Duodenal mucosa (tissue), 2 donors: ENCODE measurements at regions not wholly inside any gene's neighbourhood (a gene's known extent, or its start where the extent isn't known, plus 50 kb on each side); places are given as distances from the start of the nearest gene placed in this dataset.

Experiments used
- H3K27ac ChIP-seq: one replicate; pipeline ENCODE4 v1.7.0; 2013; ENCODE audit warnings: low read depth, low read length
- H3K27me3 ChIP-seq, 2 donors: one replicate each; pipeline ENCODE4 v1.7.0; 2013; ENCODE audit warnings: low read length in 2 of 2, control low read depth in 1 of 2; ENCODE audit not compliant: insufficient read depth in 2 of 2, control insufficient read depth in 1 of 2
- H3K36me3 ChIP-seq, 2 donors: one replicate each; pipeline ENCODE4 v1.7.0; 2013; ENCODE audit warnings: low read length in 2 of 2, control low read depth in 1 of 2; ENCODE audit not compliant: insufficient read depth in 2 of 2, control insufficient read depth in 1 of 2
- H3K4me1 ChIP-seq, 2 donors: one replicate each; pipeline ENCODE4 v1.7.0; 2013; ENCODE audit warnings: low read length in 2 of 2, control low read depth in 1 of 2; ENCODE audit not compliant: insufficient read depth in 2 of 2, control insufficient read depth in 1 of 2
- H3K4me3 ChIP-seq, 2 donors: one replicate each; pipeline ENCODE4 v1.7.0; 2013; ENCODE audit warnings: low read length in 2 of 2, low read depth in 1 of 2
- H3K9ac ChIP-seq, 2 donors: one replicate each; pipeline ENCODE4 v1.7.0; 2013; ENCODE audit warnings: low read length in 2 of 2, low read depth in 1 of 2
- H3K9me3 ChIP-seq, 2 donors: one replicate each; pipeline ENCODE4 v1.7.0; 2013; ENCODE audit warnings: low read length in 2 of 2, control low read depth in 1 of 2; ENCODE audit not compliant: control insufficient read depth in 1 of 2

DNA sequence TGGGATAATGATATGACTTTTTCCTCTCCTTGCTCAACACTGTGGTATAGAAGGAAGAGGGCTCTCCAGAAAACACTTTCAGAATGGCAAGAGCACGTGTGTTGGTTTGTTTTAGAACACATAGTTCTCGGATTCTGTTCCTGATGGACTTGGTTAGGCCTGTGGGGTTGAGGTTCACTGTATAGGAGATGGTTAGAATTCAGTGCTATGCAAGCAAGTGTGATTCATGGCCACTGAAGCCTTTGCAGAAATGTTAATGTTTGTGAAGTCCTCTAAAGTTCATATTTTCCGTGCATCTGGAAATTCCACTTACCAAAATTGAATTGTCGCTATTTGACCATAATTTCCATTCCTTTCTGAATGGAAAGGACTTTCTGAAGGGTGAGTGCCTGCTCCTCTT lies 233.2 kb upstream of the DDHD1 start:
- no peaks in the 10 kb centered on the region for H3K9me3 ChIP-seq
- H3K9ac ChIP-seq, result no peak overlapping the region
- no peak overlapping the region for H3K27ac ChIP-seq
- H3K4me3 ChIP-seq, result no peak overlapping the region
- no peaks in the 10 kb centered on the region for H3K27me3 ChIP-seq
- no peaks in the 10 kb centered on the region for H3K36me3 ChIP-seq
- no peaks in the 10 kb centered on the region for H3K4me1 ChIP-seq

GRCh38 chr14:53384536-53384935 lies 231.4 kb upstream of the DDHD1 start:
- Histone ChIP-seq H3K9ac (no peak overlapping the region), H3K27ac (no peak overlapping the region), H3K9me3 (no peaks in the 10 kb centered on the region), H3K4me3 (no peak overlapping the region), H3K4me1 (no peaks in the 10 kb centered on the region), H3K36me3 (no peaks in the 10 kb centered on the region), H3K27me3 (no peaks in the 10 kb centered on the region)

- H3K4me3 ChIP-seq, result no peak overlapping the region
- H3K4me1 ChIP-seq, result no peaks in the 10 kb centered on the region
- H3K27ac ChIP-seq, result no peak overlapping the region
Measured at GRCh38 chr14:53384073-53384472, 230.9 kb upstream of the DDHD1 start.

DNA sequence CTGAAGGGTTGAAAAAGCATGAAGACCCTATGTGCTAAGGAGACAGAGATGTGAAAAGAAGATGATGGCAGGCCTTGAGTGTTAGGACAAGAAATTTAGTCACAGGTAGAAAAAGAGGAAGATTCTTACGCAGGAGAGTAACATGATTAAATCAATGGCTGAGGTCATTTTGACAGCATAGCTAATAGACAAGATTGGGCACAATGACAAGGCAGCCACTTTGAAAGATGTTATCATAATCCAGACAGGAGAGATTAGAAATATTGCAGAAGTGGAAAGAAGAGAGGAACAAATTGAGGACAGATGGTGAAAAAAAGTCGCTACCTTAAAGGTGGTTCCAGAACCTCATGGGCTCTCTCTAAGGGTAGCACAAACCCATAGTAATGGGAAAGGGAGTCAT lies 228.8 kb upstream of the DDHD1 start:
- no peak overlapping the region for H3K9ac ChIP-seq
- no peaks in the 10 kb centered on the region for H3K4me1 ChIP-seq
- no peaks in the 10 kb centered on the region for H3K9me3 ChIP-seq
- no peak overlapping the region for H3K27ac ChIP-seq
- H3K27me3 ChIP-seq, result no peaks in the 10 kb centered on the region
- H3K36me3 ChIP-seq, result no peaks in the 10 kb centered on the region
- H3K4me3 ChIP-seq, result no peak overlapping the region

More at GRCh38 chr14:53384073-53384472, 230.9 kb upstream of the DDHD1 start:
- no peak overlapping the region for H3K9ac ChIP-seq
- H3K36me3 ChIP-seq, result no peaks in the 10 kb centered on the region
- no peaks in the 10 kb centered on the region for H3K27me3 ChIP-seq
- H3K9me3 ChIP-seq, result no peaks in the 10 kb centered on the region

GRCh38 chr14:53380867-53381225 lies 227.7 kb upstream of the DDHD1 start:
- H3K27me3 ChIP-seq, result no peaks in the 10 kb centered on the region
- H3K4me1 ChIP-seq, result no peaks in the 10 kb centered on the region
- H3K9me3 ChIP-seq, result no peaks in the 10 kb centered on the region

DNA sequence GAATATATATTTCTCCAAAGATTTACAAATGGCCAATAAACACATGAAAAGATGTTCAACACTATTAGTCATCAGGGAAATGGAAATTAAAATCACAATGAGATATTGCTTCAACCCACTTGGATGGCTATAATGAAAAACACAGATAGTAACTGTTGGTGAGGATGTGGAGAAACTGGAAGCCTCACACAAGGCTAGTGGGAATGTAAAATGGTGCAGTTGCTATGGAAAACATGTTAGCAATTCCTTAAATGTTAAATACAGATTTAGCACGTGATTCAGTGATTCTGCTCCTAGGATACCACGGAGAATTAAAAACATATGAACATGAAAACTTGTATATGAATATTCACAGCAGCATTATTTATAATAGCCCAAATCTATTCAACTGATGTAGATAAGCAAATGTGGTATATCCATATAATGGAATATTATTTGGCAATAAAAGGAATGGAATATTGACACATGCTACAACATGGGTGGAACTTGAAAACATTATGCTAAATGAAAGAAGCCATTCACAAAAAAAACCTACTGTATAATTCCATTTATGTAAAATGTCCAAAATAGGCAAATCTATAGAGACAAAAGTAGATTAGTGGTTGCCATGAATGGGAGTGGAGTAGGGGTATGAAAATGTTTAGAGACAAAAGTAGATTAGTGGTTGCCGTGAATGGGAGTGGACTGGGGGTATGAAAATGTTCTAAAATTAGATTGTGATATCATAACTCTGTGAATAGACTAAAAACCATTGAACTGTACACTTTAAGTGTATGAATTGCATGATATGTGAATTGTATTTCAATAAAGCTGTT lies 227.1 kb upstream of the DDHD1 start:
- Histone ChIP-seq H3K27me3 (no peaks in the 10 kb centered on the region), H3K27ac (no peak overlapping the region), H3K36me3 (no peaks in the 10 kb centered on the region), H3K4me3 (no peak overlapping the region), H3K4me1 (no peaks in the 10 kb centered on the region), H3K9ac (no peak overlapping the region), H3K9me3 (no peaks in the 10 kb centered on the region)

More at GRCh38 chr14:53380867-53381225, 227.7 kb upstream of the DDHD1 start:
- H3K36me3 ChIP-seq, result no peaks in the 10 kb centered on the region
- no peak overlapping the region for H3K9ac ChIP-seq
- H3K27ac ChIP-seq, result no peak overlapping the region
- H3K4me3 ChIP-seq, result no peak overlapping the region

GRCh38 chr14:53378142-53378541 lies 225.0 kb upstream of the DDHD1 start:
- H3K27me3 ChIP-seq, result no peaks in the 10 kb centered on the region
- no peaks in the 10 kb centered on the region for H3K36me3 ChIP-seq
- H3K27ac ChIP-seq, result no peak overlapping the region
- H3K9me3 ChIP-seq, result no peaks in the 10 kb centered on the region
- H3K4me1 ChIP-seq, result no peaks in the 10 kb centered on the region
- no peak overlapping the region for H3K4me3 ChIP-seq
- H3K9ac ChIP-seq, result no peak overlapping the region

GRCh38 chr14:53376064-53376463 lies 222.9 kb upstream of the DDHD1 start:
- Histone ChIP-seq H3K9ac (no peak overlapping the region), H3K27me3 (no peaks in the 10 kb centered on the region), H3K27ac (no peak overlapping the region), H3K4me1 (no peaks in the 10 kb centered on the region), H3K36me3 (no peaks in the 10 kb centered on the region), H3K4me3 (no peak overlapping the region), H3K9me3 (no peaks in the 10 kb centered on the region)

DNA sequence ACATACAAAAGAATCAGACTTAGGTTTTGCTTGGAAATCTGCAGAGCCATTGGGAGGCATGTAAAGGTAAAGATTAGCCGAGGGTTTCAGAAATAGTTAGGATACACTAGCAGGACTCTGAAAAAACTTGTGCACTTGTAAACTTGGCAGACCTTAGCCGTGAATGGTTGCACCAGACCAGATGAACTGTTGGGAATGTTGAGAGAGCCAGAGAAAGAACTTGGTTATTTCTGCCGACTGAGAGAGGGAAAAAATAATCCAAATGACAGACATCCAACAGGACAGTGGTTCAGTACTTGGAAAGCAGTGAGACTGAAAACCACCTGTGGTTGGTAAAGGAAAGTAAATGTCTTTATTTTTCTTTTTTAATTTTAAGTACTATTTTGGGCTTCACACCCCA lies 222.5 kb upstream of the DDHD1 start:
- H3K36me3 ChIP-seq, result no peaks in the 10 kb centered on the region
- no peak overlapping the region for H3K27ac ChIP-seq
- H3K9me3 ChIP-seq, result no peaks in the 10 kb centered on the region

GRCh38 chr14:53368711-53369201 lies 215.6 kb upstream of the DDHD1 start:
- Histone ChIP-seq H3K4me1 (no peaks in the 10 kb centered on the region), H3K27ac (no peak overlapping the region), H3K9me3 (no peaks in the 10 kb centered on the region), H3K36me3 (no peaks in the 10 kb centered on the region), H3K27me3 (no peaks in the 10 kb centered on the region), H3K4me3 (no peak overlapping the region), H3K9ac (no peak overlapping the region)

More for the DNA sequence above, 222.5 kb upstream of the DDHD1 start:
- Histone ChIP-seq H3K9ac (no peak overlapping the region), H3K4me1 (no peaks in the 10 kb centered on the region), H3K4me3 (no peak overlapping the region), H3K27me3 (no peaks in the 10 kb centered on the region)
